PC-9 (cell line): ENCODE measurements at regions not wholly inside any gene's neighbourhood (a gene's known extent, or its start where the extent isn't known, plus 50 kb on each side); places are given as distances from the start of the nearest gene placed in this dataset.

Experiments
- BruUV-seq: library from RNA; stranded (reverse); fragments of 400-500 nt; replicated peaks from 2 replicates; lab custom pipeline; 2021; lab: Mats Ljungman, UMichigan
- CTCF ChIA-PET: fragments of 300-600 bp; sonication (Branson Sonifier 250); formaldehyde crosslinking; loops from one replicate; lab custom pipeline; 2022; ENCODE audit warnings: antibody characterized with exemption; lab: Charles Lee
- POLR2A ChIA-PET: fragments of 300-600 bp; sonication (Branson Sonifier 250); formaldehyde crosslinking; loops from one replicate; lab custom pipeline; 2022; ENCODE audit warnings: antibody characterized with exemption; ENCODE audit not compliant: unreplicated experiment; lab: Charles Lee
- DNase-seq, 2 experiments: peaks; one replicate each; pipeline versions ENCODE4 v3.0.0 to v3.0.0-alpha.2; 2015 to 2022; ENCODE audit warnings: mixed read lengths in 1 of 2
- H2AFZ ChIP-seq: fragments of 200-600 bp; sonication (generic); 2 replicates; pipeline ENCODE4 v1.8.1; 2017; ENCODE audit warnings: antibody characterized with exemption
- H3F3A ChIP-seq: fragments of 200-600 bp; sonication (generic); 2 replicates; pipeline ENCODE4 v1.8.1; 2017; ENCODE audit warnings: antibody characterized with exemption, mild to moderate bottlenecking, low read depth; ENCODE audit not compliant: insufficient read depth
- H3K27ac ChIP-seq: fragments of 200-600 bp; sonication (generic); 2 replicates; pipeline ENCODE4 v1.6.1; 2016; ENCODE audit warnings: mixed run types
- H3K27me3 ChIP-seq: fragments of 200-600 bp; sonication (generic); 2 replicates; pipeline ENCODE4 v1.6.1; 2016; ENCODE audit warnings: low read depth, mixed run types; ENCODE audit not compliant: insufficient read depth
- H3K36me3 ChIP-seq: fragments of 200-600 bp; sonication (generic); 2 replicates; pipeline ENCODE4 v1.6.1; 2016; ENCODE audit warnings: low read depth, mixed run types
- H3K4me1 ChIP-seq: fragments of 200-600 bp; sonication (generic); replicated peaks from 2 replicates; pipeline ENCODE4 v1.6.1; 2016; ENCODE audit warnings: mixed run types; ENCODE audit not compliant: insufficient read depth
- H3K4me2 ChIP-seq: fragments of 200-600 bp; sonication (generic); 2 replicates; pipeline ENCODE4 v1.6.1; 2017; ENCODE audit warnings: mixed run types
- H3K4me3 ChIP-seq: fragments of 200-600 bp; sonication (generic); 2 replicates; pipeline ENCODE4 v1.6.1; 2016; ENCODE audit warnings: mixed run types
- H3K79me2 ChIP-seq: fragments of 200-600 bp; sonication (generic); 2 replicates; pipeline ENCODE4 v1.6.1; 2017; ENCODE audit warnings: low read depth, mixed run types
- H3K9me2 ChIP-seq: fragments of 200-600 bp; sonication (generic); 2 replicates; pipeline ENCODE4 v1.8.1; 2017; ENCODE audit warnings: mild to moderate bottlenecking; ENCODE audit not compliant: insufficient read depth
- H3K9me3 ChIP-seq: fragments of 200-600 bp; sonication (generic); 2 replicates; pipeline ENCODE4 v1.8.1; 2016; ENCODE audit warnings: low read depth; ENCODE audit not compliant: insufficient read depth
- H4K20me1 ChIP-seq: fragments of 200-600 bp; sonication (generic); 2 replicates; pipeline ENCODE4 v1.8.1; 2017; ENCODE audit not compliant: insufficient read depth
- CTCF ChIP-seq: fragments of 200-600 bp; sonication (generic); conservative IDR thresholded peaks from 2 replicates; pipeline ENCODE4 v1.6.1; 2017; ENCODE audit warnings: mixed run types, antibody characterized with exemption, mild to moderate bottlenecking, moderate library complexity
- EZH2 ChIP-seq: fragments of 200-600 bp; sonication (generic); IDR thresholded peaks from 2 replicates; pipeline ENCODE4 v1.8.0; 2017; ENCODE audit warnings: antibody characterized with exemption, low read depth
- intact Hi-C: fragments of 100-400 bp; cut with micrococcal nuclease; formaldehyde crosslinking; loops from one replicate; pipeline ENCODE4 v1.10.0; 2022; ENCODE audit not compliant: unreplicated experiment

GRCh38 chr2:134133622-134134312, 120.1 kb upstream of the MGAT5 start:
- Histone ChIP-seq H3K9me3 (no peaks in the 10 kb centered on the region), H4K20me1 (no peaks in the 10 kb centered on the region), H3K27me3 (no peaks in the 10 kb centered on the region), H3K4me2 (no peak overlapping the region), H3F3A (no peaks in the 10 kb centered on the region; the same call in 1 of the 2 replicates), H3K4me3 (no peak overlapping the region), H3K27ac (no peak overlapping the region), H3K4me1 (no peaks in the 10 kb centered on the region), H3K79me2 (no peaks in the 10 kb centered on the region), H3K36me3 (no peaks in the 10 kb centered on the region), H3K9me2 (no peaks in the 10 kb centered on the region; the same call in 1 of the 2 replicates), H2AFZ (no peak overlapping the region)
- ChIA-PET POLR2A (no interaction called here), CTCF (no interaction called here)
- no peak for TF ChIP-seq EZH2
- no peak for TF ChIP-seq CTCF
- no TSS peak for BruUV-seq
- DNase-seq = no peak
- intact Hi-C loops = no loop called here

GRCh38 chr2:134134313-134134706, 119.6 kb upstream of the MGAT5 start:
- TF ChIP-seq CTCF (no peak), EZH2 (no peak)
- POLR2A ChIA-PET = no interaction called here
- Histone ChIP-seq H3K79me2 (no peaks in the 10 kb centered on the region), H3F3A (no peaks in the 10 kb centered on the region; the same call in 1 of the 2 replicates), H3K27ac (no peak overlapping the region), H3K36me3 (no peaks in the 10 kb centered on the region), H3K4me3 (no peak overlapping the region), H2AFZ (no peak overlapping the region), H3K4me2 (no peak overlapping the region), H3K4me1 (no peaks in the 10 kb centered on the region), H3K27me3 (no peaks in the 10 kb centered on the region), H4K20me1 (no peaks in the 10 kb centered on the region), H3K9me3 (no peaks in the 10 kb centered on the region), H3K9me2 (no peaks in the 10 kb centered on the region; the same call in 1 of the 2 replicates)
- intact Hi-C loops = no loop called here
- BruUV-seq = no TSS peak
- CTCF ChIA-PET = no interaction called here
- DNase-seq = no peak

- no peak overlapping the region for H2AFZ ChIP-seq
- TF ChIP-seq EZH2 (no peak), CTCF (no peak)
- no peak for DNase-seq
- no peaks in the 10 kb centered on the region for H3K79me2 ChIP-seq
- no peaks in the 10 kb centered on the region; the same call in 1 of the 2 replicates for H3F3A ChIP-seq
- H3K9me2 ChIP-seq = no peaks in the 10 kb centered on the region; the same call in 1 of the 2 replicates
- H3K36me3 ChIP-seq = no peaks in the 10 kb centered on the region
- BruUV-seq = no TSS peak
- ChIA-PET POLR2A (no interaction called here), CTCF (no interaction called here)
- H3K4me2 ChIP-seq = no peak overlapping the region
- 0 out of 2 replicates have a peak, but pooled peaks cover 2% of the 10 kb centered on the region for H3K4me1 ChIP-seq
- no peaks in the 10 kb centered on the region for H3K9me3 ChIP-seq
- H3K4me3 ChIP-seq = no peak overlapping the region
- intact Hi-C loops = no loop called here
- no peaks in the 10 kb centered on the region for H3K27me3 ChIP-seq
- H3K27ac ChIP-seq = no peak overlapping the region
- H4K20me1 ChIP-seq = no peaks in the 10 kb centered on the region
Observed at GRCh38 chr2:134134827-134135226, 119.0 kb upstream of the MGAT5 start.
